Right lobe of liver (tissue), 6 donors: ENCODE measurements at regions not wholly inside any gene's neighbourhood (a gene's known extent, or its start where the extent isn't known, plus 50 kb on each side); places are given as distances from the start of the nearest gene placed in this dataset.
A peak's percentile ranks its signal among the peaks of the same experiment; 100 is the strongest.

ENCODE experiments used
- ATAC-seq, 4 donors: fragments of 200-7000 bp; cut with Tn5 transposase; one replicate each; pipeline ENCODE4 v1.9.1; 2020; ENCODE audit warnings: mild to moderate bottlenecking in 4 of 4, moderate library complexity in 4 of 4
- DNase-seq, 3 donors: peaks; one replicate each; pipeline ENCODE4 v3.0.0-alpha.2; 2020
- H3K27ac ChIP-seq, 3 donors: fragments of 200-600 bp; one replicate each; pipeline ENCODE4 v1.8.0; 2022
- H3K27me3 ChIP-seq, 2 donors: fragments of 200-600 bp; one replicate each; pipeline ENCODE4 v1.8.0; 2022
- H3K36me3 ChIP-seq, 4 donors: fragments of 200-600 bp; sonication (generic) in 1 of 4; one replicate each; pipeline versions ENCODE4 v1.5.1 to v1.8.0; 2017 to 2022; ENCODE audit warnings: control low read depth in 1 of 4
- H3K4me1 ChIP-seq, 4 donors: fragments of 200-600 bp; sonication (generic) in 1 of 4; one replicate each; pipeline versions ENCODE4 v1.5.1 to v1.8.0; 2017 to 2022; ENCODE audit warnings: control low read depth in 1 of 4
- H3K4me3 ChIP-seq, 3 donors: fragments of 200-600 bp; one replicate each; pipeline ENCODE4 v1.8.0; 2022
- H3K9me3 ChIP-seq, 4 donors: fragments of 200-600 bp; sonication (generic) in 1 of 4; one replicate each; pipeline versions ENCODE4 v1.5.1 to v1.8.0; 2017 to 2022; ENCODE audit warnings: control low read depth in 1 of 4
- POLR2A ChIP-seq: fragments of 450-650 bp; IDR thresholded peaks from one replicate; pipeline ENCODE4 v1.6.1; 2017; ENCODE audit warnings: antibody characterized with exemption, mild to moderate bottlenecking
- WGBS: methylation state at CpG from one replicate; pipeline ENCODE4 v1.1.6; 2018; ENCODE audit warnings: low coverage, low lambda C conversion rate; ENCODE audit not compliant: insufficient coverage; ENCODE audit errors: missing lambda C conversion rate; 5-methylcytosine and 5-hydroxymethylcytosine counted together
- intact Hi-C, 2 donors: fragments of 100-400 bp; cut with DNase I; formaldehyde crosslinking; loops; one replicate each; pipeline versions ENCODE4 v1.11.2 to v1.14.1; 2022
- TF ChIP-seq, protein P1 (sequence below), 4 donors: fragments of 200-600 bp in 3 of 4; fragments of 450-650 bp in 1 of 4; IDR thresholded peaks; one replicate each; pipeline versions ENCODE4 v1.5.1 to v1.8.0; 2016 to 2022; ENCODE audit warnings: antibody characterized with exemption in 4 of 4, mild to moderate bottlenecking in 2 of 4
- donor health status: DM: no; HTN: yes; CAD: no.
- donor health status: DM: no; HTN: no; CAD: no.
- donor health status: DM: no; HTN: no; CAD: no.
- donor health status: DM: no; HTN: yes; CAD: no.
- donor health status: DM: no; HTN: yes; CAD: no.

DNA sequence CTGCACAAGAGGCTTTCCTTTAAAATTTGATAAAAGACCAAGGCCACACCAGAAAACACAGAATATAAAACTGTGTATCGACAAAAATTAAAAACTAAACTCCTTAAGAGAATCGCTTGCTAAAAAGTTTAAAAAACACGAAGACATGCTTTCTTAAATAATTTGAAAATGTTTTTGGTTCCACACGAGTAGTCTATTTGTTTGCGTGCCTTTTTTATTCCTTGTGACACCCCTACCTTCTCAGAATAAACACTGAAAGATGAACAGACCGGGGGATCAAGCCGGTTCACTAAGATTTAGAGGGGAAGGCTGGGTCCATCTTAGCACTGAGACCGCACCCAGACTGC lies 256.4 kb upstream of the STARD13 start:
- ATAC-seq (no peak), DNase-seq (no peak)
- TF ChIP-seq POLR2A, result no peak
- TF ChIP-seq, protein P1, sequence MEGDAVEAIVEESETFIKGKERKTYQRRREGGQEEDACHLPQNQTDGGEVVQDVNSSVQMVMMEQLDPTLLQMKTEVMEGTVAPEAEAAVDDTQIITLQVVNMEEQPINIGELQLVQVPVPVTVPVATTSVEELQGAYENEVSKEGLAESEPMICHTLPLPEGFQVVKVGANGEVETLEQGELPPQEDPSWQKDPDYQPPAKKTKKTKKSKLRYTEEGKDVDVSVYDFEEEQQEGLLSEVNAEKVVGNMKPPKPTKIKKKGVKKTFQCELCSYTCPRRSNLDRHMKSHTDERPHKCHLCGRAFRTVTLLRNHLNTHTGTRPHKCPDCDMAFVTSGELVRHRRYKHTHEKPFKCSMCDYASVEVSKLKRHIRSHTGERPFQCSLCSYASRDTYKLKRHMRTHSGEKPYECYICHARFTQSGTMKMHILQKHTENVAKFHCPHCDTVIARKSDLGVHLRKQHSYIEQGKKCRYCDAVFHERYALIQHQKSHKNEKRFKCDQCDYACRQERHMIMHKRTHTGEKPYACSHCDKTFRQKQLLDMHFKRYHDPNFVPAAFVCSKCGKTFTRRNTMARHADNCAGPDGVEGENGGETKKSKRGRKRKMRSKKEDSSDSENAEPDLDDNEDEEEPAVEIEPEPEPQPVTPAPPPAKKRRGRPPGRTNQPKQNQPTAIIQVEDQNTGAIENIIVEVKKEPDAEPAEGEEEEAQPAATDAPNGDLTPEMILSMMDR (IDR thresholded peaks at IDR 0.05), result no peak
- Histone ChIP-seq H3K27me3 (no peaks in the 10 kb centered on the region), H3K9me3 (no peaks in the 10 kb centered on the region), H3K4me1 (peaks cover 0 to 16% (median 0%) of the 10 kb centered on the region in 4 donors), H3K36me3 (no peaks in the 10 kb centered on the region), H3K4me3 (peak overlapping the region; percentile 7 to 53 (median 42)), H3K27ac (peak overlapping the region; percentile 96 to 98 (median 97))
- WGBS, result 9% methylated on average over 8 of the region's 8 CpGs
- intact Hi-C loops, result loop anchor here in 1 of 2 donors (10.0 kb wide), 1 partner anchor 183 kb away; no protein-coding TSS in a partner anchor

DNA sequence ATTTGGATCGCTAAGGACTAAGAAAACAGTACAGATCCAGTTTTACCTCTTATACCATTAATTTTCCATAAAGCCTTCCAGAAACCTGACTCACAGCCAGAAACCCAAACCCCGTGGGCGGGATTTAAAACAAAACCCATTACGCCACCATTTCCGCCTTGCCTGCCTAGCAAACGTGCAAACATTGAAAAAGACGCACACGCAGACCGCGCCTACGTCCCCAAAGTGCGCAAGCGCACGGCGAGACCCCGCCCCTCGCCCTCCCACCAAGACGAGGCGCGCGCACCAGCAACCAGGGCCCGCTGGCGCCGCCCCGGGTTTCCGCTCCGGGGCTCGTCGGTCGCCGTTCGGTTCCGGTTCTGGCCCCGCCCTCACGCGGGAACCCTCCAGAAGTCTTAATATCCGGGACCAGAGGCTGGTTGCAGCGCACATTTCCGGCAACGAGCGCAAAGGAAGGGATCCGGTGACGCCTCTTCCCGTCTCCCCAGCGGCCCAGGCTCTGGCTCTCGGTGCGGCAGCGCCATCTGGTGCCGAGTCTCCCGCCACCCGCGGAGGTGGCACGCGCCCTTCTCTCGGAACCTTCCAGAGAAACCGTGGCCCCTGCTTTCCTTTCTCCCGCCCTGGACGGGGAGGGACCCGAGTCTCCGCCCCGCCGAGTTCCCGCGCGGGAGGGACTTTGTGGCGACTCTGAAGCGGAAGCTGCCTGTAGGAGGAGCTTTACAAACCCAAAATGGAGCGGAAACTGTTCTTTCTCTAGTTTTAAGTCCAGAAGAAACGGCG lies 256.9 kb upstream of the STARD13 start:
- Histone ChIP-seq H3K4me1 (peaks cover 0 to 19% (median 0%) of the 10 kb centered on the region in 4 donors), H3K4me3 (peak overlapping the region; percentile 31 to 53 (median 42)), H3K27ac (peak overlapping the region; percentile 96 to 98 (median 97)), H3K36me3 (no peaks in the 10 kb centered on the region), H3K9me3 (no peaks in the 10 kb centered on the region), H3K27me3 (no peaks in the 10 kb centered on the region)
- peak; percentile 98 to 99 (median 99) for DNase-seq
- intact Hi-C loops, result loop anchor here in 1 of 2 donors (10.0 kb wide), 1 partner anchor 182 kb away; no protein-coding TSS in a partner anchor
- ATAC-seq, result peak; percentile 89 to 96 (median 92)
- WGBS, result 1% methylated on average over 21 of the region's 70 CpGs
- TF ChIP-seq, protein P1 (IDR thresholded peaks at IDR 0.05), result peak; percentile 92 to 96 (median 95)
- peak; percentile 84 for TF ChIP-seq POLR2A

DNA sequence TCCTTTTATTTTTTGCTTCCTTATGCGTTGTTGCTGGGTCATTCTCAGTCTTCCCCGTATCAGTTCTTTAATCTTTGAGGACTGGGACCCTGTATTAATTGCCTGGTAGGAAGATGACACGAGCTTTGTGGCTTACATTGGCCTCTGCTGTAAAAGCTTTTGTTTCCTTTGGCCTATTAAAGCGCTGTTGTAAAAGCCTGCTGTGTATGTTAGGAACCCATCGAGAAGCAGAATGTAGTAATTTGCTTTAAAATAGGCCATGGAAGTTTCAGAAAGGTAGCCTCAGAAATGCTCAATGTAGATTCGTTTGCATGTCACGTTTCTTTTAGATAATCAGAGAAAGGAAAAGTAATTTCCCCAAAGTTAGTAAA lies 257.5 kb upstream of the STARD13 start:
- 1% methylated on average over 7 of the region's 7 CpGs for WGBS
- H3K27ac ChIP-seq, result peak overlapping the region; percentile 96 to 98 (median 97)
- TF ChIP-seq POLR2A, result no peak
- TF ChIP-seq, protein P1 (IDR thresholded peaks at IDR 0.05), result no peak
- no peaks in the 10 kb centered on the region for H3K27me3 ChIP-seq
- intact Hi-C loops, result loop anchor here in 1 of 2 donors (10.0 kb wide), 1 partner anchor 182 kb away; no protein-coding TSS in a partner anchor
- no peaks in the 10 kb centered on the region for H3K36me3 ChIP-seq
- DNase-seq (no peak), ATAC-seq (peak in 3 of 4 donors; percentile 0 to 3 (median 0))
- H3K4me3 ChIP-seq, result peak overlapping the region; percentile 31 to 53 (median 42)
- peaks cover 0 to 20% (median 0%) of the 10 kb centered on the region in 4 donors for H3K4me1 ChIP-seq
- no peaks in the 10 kb centered on the region for H3K9me3 ChIP-seq

DNA sequence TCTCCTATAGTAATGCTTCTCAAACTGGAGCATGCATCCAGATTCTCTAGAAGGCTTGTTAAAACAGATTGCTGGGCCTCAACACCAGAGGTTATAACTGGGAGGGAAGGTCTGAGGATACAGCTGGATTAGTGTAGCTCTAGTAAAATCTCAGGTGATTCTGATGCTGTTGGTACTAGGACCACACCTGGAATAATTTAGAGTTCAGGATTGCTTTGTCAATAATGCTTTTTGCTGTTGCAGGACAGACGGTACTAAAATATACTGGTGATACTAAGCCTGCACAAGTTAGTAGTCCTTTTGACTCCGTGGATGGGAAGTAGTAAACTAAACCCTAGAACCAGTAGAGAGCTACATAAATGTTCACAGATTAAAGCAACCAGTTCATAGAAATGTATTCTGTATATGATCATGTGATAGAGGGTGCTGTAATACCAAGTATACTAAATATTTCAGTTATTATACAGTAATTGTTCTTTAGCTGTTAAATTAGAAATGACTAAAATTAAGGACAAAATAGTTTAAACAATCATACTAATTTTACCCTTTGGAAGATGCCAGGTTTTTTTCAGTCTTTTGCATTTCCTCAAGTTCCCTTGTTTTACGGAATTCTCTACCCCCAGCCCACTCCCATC lies 258.2 kb upstream of the STARD13 start:
- WGBS, result 48% methylated on average over 3 of the region's 3 CpGs
- Histone ChIP-seq H3K36me3 (no peaks in the 10 kb centered on the region), H3K27me3 (no peaks in the 10 kb centered on the region), H3K27ac (peak overlapping the region; percentile 96 to 98 (median 97)), H3K4me1 (peaks cover 0 to 20% (median 0%) of the 10 kb centered on the region in 4 donors), H3K4me3 (peak overlapping the region; percentile 31 to 53 (median 42)), H3K9me3 (no peaks in the 10 kb centered on the region)
- no peak for DNase-seq
- intact Hi-C loops, result loop anchor here in 1 of 2 donors (10.0 kb wide), 1 partner anchor 181 kb away; no protein-coding TSS in a partner anchor
- no peak for ATAC-seq
- TF ChIP-seq, protein P1 (IDR thresholded peaks at IDR 0.05), result no peak
